GM20000 (cell line): ENCODE measurements at regions not wholly inside any gene's neighbourhood (a gene's known extent, or its start where the extent isn't known, plus 50 kb on each side); places are given as distances from the start of the nearest gene placed in this dataset.

Experiments used
- DNase-seq: peaks from one replicate; pipeline ENCODE4 v3.0.0; 2012; ENCODE audit warnings: low spot score
- CTCF ChIP-seq: IDR thresholded peaks from 2 replicates; pipeline ENCODE4 v1.5.1; 2012; ENCODE audit warnings: mild to moderate bottlenecking, control low read depth; ENCODE audit errors: extremely low read depth, missing control alignments

GRCh38 chr2:180901331-180901730 lies 79.1 kb upstream of the UBE2E3 start:
- no peak for DNase-seq
- no peak for TF ChIP-seq CTCF

GRCh38 chr2:180893752-180894151 lies 86.7 kb upstream of the UBE2E3 start:
- TF ChIP-seq CTCF, result no peak
- no peak for DNase-seq

- no peak for DNase-seq
- TF ChIP-seq CTCF, result no peak
These were observed 88.3 kb upstream of the UBE2E3 start for GRCh38 chr2:180892091-180892490.

GRCh38 chr2:180891360-180891759 lies 89.0 kb upstream of the UBE2E3 start:
- TF ChIP-seq CTCF, result no peak
- DNase-seq, result no peak

- no peak for TF ChIP-seq CTCF
- no peak for DNase-seq
These were observed 89.6 kb upstream of the UBE2E3 start for GRCh38 chr2:180890781-180891180.

- no peak for TF ChIP-seq CTCF
- no peak for DNase-seq
These were observed 97.4 kb upstream of the UBE2E3 start for GRCh38 chr2:180882959-180883358.

- no peak for TF ChIP-seq CTCF
- no peak for DNase-seq
These were observed 103.9 kb upstream of the UBE2E3 start for GRCh38 chr2:180876506-180876905.
